Transverse colon (tissue), 4 donors: ENCODE measurements at regions not wholly inside any gene's neighbourhood (a gene's known extent, or its start where the extent isn't known, plus 50 kb on each side); places are given as distances from the start of the nearest gene placed in this dataset.

Experiments used
- DNase-seq: peaks from one replicate; pipeline ENCODE4 v3.0.0-alpha.2; 2019
- H3K27ac ChIP-seq, 4 donors: fragments of 200-600 bp; sonication (generic); 2 replicates each; pipeline ENCODE4 v1.5.1; 2016 to 2018; ENCODE audit warnings: inconsistent platforms in 4 of 4
- H3K27me3 ChIP-seq: fragments of 200-600 bp; sonication (generic); 2 replicates; pipeline ENCODE4 v1.5.1; 2017; ENCODE audit warnings: inconsistent platforms
- H3K36me3 ChIP-seq, 4 donors: fragments of 200-600 bp; sonication (generic); 2 replicates each; pipeline ENCODE4 v1.5.1; 2017 to 2019; ENCODE audit warnings: inconsistent platforms in 4 of 4
- H3K4me1 ChIP-seq, 4 donors: fragments of 200-600 bp; sonication (generic); 2 replicates each; pipeline ENCODE4 v1.5.1; 2017 to 2020; ENCODE audit warnings: inconsistent platforms in 4 of 4
- H3K4me3 ChIP-seq, 4 donors: fragments of 200-600 bp; sonication (generic); 1 replicate in 1 of 4; 2 replicates in 3 of 4; pipeline versions ENCODE4 v1.5.1 to v1.6.1; 2017 to 2019; ENCODE audit warnings: inconsistent platforms in 4 of 4
- H3K9me3 ChIP-seq, 2 donors: fragments of 200-600 bp; sonication (generic); 2 replicates each; pipeline ENCODE4 v1.5.1; 2017 to 2019; ENCODE audit warnings: inconsistent platforms in 2 of 2
- CTCF ChIP-seq, 5 experiments: fragments of 200-600 bp in 3 of 5; fragments of 450-650 bp in 2 of 5; sonication (generic) in 3 of 5; IDR thresholded peaks; 1 replicate in 2 of 5; 2 replicates in 3 of 5; pipeline ENCODE4 v1.5.1; 2016 to 2017; ENCODE audit warnings: antibody characterized with exemption in 5 of 5, inconsistent platforms in 3 of 5, mild to moderate bottlenecking in 2 of 5, moderate library complexity in 1 of 5
- EP300 ChIP-seq: sonication (generic); formaldehyde crosslinking; IDR thresholded peaks from one replicate; pipeline ENCODE4 v1.6.1; 2017; ENCODE audit warnings: antibody characterized with exemption, low read depth
- POLR2A ChIP-seq: fragments of 450-650 bp; IDR thresholded peaks from one replicate; pipeline ENCODE4 v1.6.1; 2016; ENCODE audit warnings: antibody characterized with exemption, mild to moderate bottlenecking, moderate library complexity
- POLR2AphosphoS5 ChIP-seq, 3 donors: sonication (generic); formaldehyde crosslinking; IDR thresholded peaks; one replicate each; pipeline ENCODE4 v1.6.1; 2016; ENCODE audit warnings: antibody characterized with exemption in 3 of 3
- WGBS, 2 donors: methylation state at CpG; one replicate each; pipeline ENCODE4 v1.1.5; 2018; ENCODE audit warnings: low coverage in 1 of 2; 5-methylcytosine and 5-hydroxymethylcytosine counted together
- in situ Hi-C, 4 donors: fragments of 200-750 bp; cut with MboI; loops; one replicate each; pipeline versions ENCODE4 v1.15.0 to v1.15.1; 2017; ENCODE audit warnings: low sequenced_read_pairs in 3 of 4, low pct_ligation_motif_present in 1 of 4, low pct_unique_long_range_greater_than_20kb in 1 of 4
- intact Hi-C: fragments of 100-400 bp; cut with DNase I; formaldehyde crosslinking; loops from one replicate; pipeline ENCODE4 v1.15.1; 2023; ENCODE audit warnings: low total_unique reads

- in situ Hi-C loops, result no loop called here
- no peaks in the 10 kb centered on the region for H3K36me3 ChIP-seq
- no peak for TF ChIP-seq POLR2AphosphoS5 (IDR thresholded peaks at IDR 0.05)
- no peak for TF ChIP-seq EP300
- no peak for TF ChIP-seq CTCF (IDR thresholded peaks at IDR 0.05)
- TF ChIP-seq POLR2A, result no peak
- no peaks in the 10 kb centered on the region for H3K9me3 ChIP-seq
- WGBS, 2 donors, result 57 to 68% methylated on average over 5 of the region's 5 CpGs
- DNase-seq, result no peak
- H3K4me3 ChIP-seq, result no peak overlapping the region
- no peaks in the 10 kb centered on the region for H3K27me3 ChIP-seq
- intact Hi-C loops, result no loop called here
- no peaks in the 10 kb centered on the region for H3K4me1 ChIP-seq
- no peak overlapping the region for H3K27ac ChIP-seq
These were observed 55.5 kb upstream of the ALKAL2 start for GRCh38 chr2:343355-343754.

- TF ChIP-seq POLR2AphosphoS5 (IDR thresholded peaks at IDR 0.05) (no peak), CTCF (IDR thresholded peaks at IDR 0.05) (no peak), EP300 (no peak), POLR2A (no peak)
- Histone ChIP-seq H3K27me3 (no peaks in the 10 kb centered on the region), H3K4me1 (no peaks in the 10 kb centered on the region), H3K36me3 (no peaks in the 10 kb centered on the region), H3K9me3 (peaks cover under 1 to 11% of the 10 kb centered on the region in 2 donors), H3K27ac (no peak overlapping the region), H3K4me3 (no peak overlapping the region)
- DNase-seq, result no peak
- intact Hi-C loops, result no loop called here
- in situ Hi-C loops, result no loop called here
- WGBS, 2 donors, result 70 to 82% methylated on average over 2 of the region's 2 CpGs
These were observed 54.0 kb upstream of the ALKAL2 start for GRCh38 chr2:341912-342311.

- H3K4me3 ChIP-seq, result no peak overlapping the region
- H3K9me3 ChIP-seq, result peaks cover 3 to 11% of the 10 kb centered on the region in 2 donors
- no peaks in the 10 kb centered on the region for H3K27me3 ChIP-seq
- intact Hi-C loops (no loop called here), in situ Hi-C loops (no loop called here)
- TF ChIP-seq CTCF (IDR thresholded peaks at IDR 0.05) (no peak), EP300 (no peak), POLR2A (no peak), POLR2AphosphoS5 (IDR thresholded peaks at IDR 0.05) (no peak)
- no peaks in the 10 kb centered on the region for H3K4me1 ChIP-seq
- H3K36me3 ChIP-seq, result no peaks in the 10 kb centered on the region
- H3K27ac ChIP-seq, result no peak overlapping the region
- 65 to 66% methylated on average over 7 to 9 of the region's 9 CpGs for WGBS, 2 donors
- no peak for DNase-seq
These were observed 53.2 kb upstream of the ALKAL2 start for GRCh38 chr2:341017-341542.
